Glomerular visceral epithelial cell (primary cell): ENCODE measurements at regions not wholly inside any gene's neighbourhood (a gene's known extent, or its start where the extent isn't known, plus 50 kb on each side); places are given as distances from the start of the nearest gene placed in this dataset.

Source experiments
- DNase-seq: peaks from one replicate; pipeline ENCODE4 v3.0.0-alpha.2; 2016; ENCODE audit errors: extremely low spot score

GRCh38 chr4:22875587-22876257 lies 183.0 kb downstream of the GBA3 start:
- DNase-seq = no peak

DNA sequence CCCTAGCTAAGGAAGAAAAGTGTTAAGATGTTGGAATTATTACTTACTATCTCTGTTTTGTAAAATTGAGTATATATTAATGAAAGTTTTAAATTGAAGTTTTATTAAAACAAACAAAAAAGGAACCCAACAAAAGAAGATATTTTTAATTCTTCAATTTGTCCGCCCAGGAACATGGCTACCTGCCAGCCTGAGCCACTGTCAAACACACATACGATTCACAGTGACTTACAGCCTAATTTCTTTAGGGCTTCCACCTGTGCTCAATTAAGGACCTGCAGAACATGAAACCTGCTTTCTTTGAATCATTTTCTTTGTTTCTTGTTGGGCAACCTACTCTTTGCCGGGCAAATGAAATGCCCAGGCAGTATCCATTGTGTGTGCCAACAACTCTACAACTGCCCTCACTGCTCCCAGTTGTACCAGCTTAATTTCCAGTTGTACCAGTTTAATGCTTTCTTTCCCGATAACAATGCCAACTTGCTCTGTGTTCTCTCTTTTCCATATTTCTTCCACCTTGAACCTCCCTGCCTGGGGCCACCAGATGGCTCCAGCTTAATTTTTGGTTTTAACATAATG lies 181.7 kb downstream of the GBA3 start:
- no peak for DNase-seq

DNA sequence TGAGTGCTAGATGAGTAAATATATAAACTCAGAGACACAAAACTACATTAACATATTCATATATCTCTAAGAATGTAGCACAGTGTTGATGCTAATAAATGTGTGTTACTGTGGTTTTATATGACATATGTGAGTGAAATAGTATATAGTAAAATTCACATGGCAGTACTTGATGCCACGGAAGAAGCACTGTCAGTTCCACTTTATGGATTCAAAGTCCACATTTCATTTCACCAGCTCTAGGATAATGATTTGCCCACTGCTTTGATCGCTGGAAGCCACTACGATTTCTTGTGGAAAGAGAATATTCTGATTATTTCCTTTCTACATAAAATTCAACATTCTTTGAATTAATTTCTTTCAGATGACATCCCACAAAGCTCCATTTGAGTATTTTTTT lies 181.2 kb downstream of the GBA3 start:
- no peak for DNase-seq

GRCh38 chr4:22870847-22871449 lies 178.2 kb downstream of the GBA3 start:
- no peak for DNase-seq

GRCh38 chr4:22869235-22869634 lies 176.5 kb downstream of the GBA3 start:
- no peak for DNase-seq
